ENCODE measurements at regions not wholly inside any gene's neighbourhood (a gene's known extent, or its start where the extent isn't known, plus 50 kb on each side); places are given as distances from the start of the nearest gene placed in this dataset.

DNA sequence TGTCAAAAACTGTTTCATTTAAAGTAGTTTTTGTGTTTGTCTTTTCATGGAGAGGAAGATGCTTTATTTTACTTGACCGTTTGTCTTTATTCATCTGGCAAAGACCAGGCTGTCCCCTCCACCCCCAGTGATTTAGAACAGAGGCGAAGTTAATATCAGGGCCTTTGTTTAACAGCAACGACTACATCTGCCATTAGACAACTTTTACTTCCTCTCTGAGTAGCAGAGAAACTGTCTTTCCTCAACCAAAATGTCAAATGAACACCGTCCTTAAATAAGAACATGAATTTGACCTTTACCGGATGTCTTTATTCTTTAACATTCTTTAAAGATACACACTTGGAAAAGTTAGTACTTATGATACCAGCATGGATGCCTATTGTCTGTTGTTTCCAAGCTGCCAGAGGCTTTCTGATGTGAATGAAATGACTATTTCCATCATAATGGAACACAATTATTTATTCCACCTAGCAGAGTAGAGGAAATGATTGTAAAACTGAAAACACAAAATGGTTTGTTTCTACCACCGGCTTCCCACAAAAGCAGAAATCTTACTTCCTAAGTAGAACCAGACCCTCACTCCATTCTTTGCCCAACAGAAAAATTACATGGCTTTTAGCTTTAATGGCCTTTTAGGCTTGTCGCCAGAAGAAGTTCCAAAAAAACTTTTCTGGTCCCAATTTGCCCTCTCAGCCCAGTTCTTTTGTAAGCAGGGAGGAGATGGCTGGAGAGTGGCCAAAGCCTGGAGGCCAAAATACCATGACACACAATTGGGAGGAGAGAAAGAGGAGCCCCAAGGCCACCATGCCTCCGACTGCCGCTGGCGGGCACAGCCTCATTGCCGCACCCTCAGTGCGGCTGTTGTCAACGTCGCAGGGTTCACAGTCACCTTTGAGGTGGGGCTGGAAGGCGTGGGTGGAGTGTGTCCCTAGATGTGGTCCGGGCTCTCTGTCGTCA is 168.5 kb downstream of the TEX36 start:
- TF ChIP-seq, protein P1, sequence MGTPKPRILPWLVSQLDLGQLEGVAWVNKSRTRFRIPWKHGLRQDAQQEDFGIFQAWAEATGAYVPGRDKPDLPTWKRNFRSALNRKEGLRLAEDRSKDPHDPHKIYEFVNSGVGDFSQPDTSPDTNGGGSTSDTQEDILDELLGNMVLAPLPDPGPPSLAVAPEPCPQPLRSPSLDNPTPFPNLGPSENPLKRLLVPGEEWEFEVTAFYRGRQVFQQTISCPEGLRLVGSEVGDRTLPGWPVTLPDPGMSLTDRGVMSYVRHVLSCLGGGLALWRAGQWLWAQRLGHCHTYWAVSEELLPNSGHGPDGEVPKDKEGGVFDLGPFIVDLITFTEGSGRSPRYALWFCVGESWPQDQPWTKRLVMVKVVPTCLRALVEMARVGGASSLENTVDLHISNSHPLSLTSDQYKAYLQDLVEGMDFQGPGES (IDR thresholded peaks at IDR 0.05; ENCODE audit: low read depth, low read length) = no peak
- TF ChIP-seq, protein P2, sequence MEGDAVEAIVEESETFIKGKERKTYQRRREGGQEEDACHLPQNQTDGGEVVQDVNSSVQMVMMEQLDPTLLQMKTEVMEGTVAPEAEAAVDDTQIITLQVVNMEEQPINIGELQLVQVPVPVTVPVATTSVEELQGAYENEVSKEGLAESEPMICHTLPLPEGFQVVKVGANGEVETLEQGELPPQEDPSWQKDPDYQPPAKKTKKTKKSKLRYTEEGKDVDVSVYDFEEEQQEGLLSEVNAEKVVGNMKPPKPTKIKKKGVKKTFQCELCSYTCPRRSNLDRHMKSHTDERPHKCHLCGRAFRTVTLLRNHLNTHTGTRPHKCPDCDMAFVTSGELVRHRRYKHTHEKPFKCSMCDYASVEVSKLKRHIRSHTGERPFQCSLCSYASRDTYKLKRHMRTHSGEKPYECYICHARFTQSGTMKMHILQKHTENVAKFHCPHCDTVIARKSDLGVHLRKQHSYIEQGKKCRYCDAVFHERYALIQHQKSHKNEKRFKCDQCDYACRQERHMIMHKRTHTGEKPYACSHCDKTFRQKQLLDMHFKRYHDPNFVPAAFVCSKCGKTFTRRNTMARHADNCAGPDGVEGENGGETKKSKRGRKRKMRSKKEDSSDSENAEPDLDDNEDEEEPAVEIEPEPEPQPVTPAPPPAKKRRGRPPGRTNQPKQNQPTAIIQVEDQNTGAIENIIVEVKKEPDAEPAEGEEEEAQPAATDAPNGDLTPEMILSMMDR (IDR thresholded peaks at IDR 0.05) = no peak
- TF ChIP-seq CHD2 (IDR thresholded peaks at IDR 0.05; ENCODE audit: low read length, partially characterized antibody) = peak; percentile 42
- TF ChIP-seq, protein P3, sequence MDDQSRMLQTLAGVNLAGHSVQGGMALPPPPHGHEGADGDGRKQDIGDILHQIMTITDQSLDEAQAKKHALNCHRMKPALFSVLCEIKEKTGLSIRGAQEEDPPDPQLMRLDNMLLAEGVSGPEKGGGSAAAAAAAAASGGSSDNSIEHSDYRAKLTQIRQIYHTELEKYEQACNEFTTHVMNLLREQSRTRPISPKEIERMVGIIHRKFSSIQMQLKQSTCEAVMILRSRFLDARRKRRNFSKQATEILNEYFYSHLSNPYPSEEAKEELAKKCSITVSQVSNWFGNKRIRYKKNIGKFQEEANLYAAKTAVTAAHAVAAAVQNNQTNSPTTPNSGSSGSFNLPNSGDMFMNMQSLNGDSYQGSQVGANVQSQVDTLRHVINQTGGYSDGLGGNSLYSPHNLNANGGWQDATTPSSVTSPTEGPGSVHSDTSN (IDR thresholded peaks at IDR 0.05) = no peak
- peak; percentile 79 for TF ChIP-seq RCOR1 (IDR thresholded peaks at IDR 0.05; ENCODE audit: low read length)
- TF ChIP-seq SIN3A (IDR thresholded peaks at IDR 0.05; ENCODE audit: borderline replicate concordance, low read depth, low read length) = no peak
- TF ChIP-seq POLR2AphosphoS5 (IDR thresholded peaks at IDR 0.05; ENCODE audit: low read depth, low read length) = no peak
- TF ChIP-seq TEAD4 (IDR thresholded peaks at IDR 0.05; ENCODE audit: borderline replicate concordance, insufficient read depth) = no peak
- TF ChIP-seq YY1 (IDR thresholded peaks at IDR 0.05; ENCODE audit: low read depth) = no peak
- TF ChIP-seq GATA2 (CRISPR knock-in tag; IDR thresholded peaks at IDR 0.05) = no peak
- TF ChIP-seq TCF12 (IDR thresholded peaks at IDR 0.05) = no peak
- peak in 1 of 2 experiments; percentile 63; a peak in 1 of 4 replicates for TF ChIP-seq EP300 (IDR thresholded peaks at IDR 0.05; ENCODE audit: borderline replicate concordance in 1 of 2, low read depth in 1 of 2, low read length in 1 of 2)
- Histone ChIP-seq H3K9ac (no peak overlapping the region), H3K27ac (ENCODE audit: low read depth in 2 of 2, low read length in 1 of 2) (peak overlapping the region in 1 of 2 experiments; percentile 96; a peak in 2 of 4 replicates), H3K79me2 (ENCODE audit: insufficient read depth) (no peaks in the 10 kb centered on the region), H3K4me1 (ENCODE audit: control insufficient read depth in 1 of 2, insufficient read depth in 2 of 2, low read depth in 1 of 2, low read length in 1 of 2) (peaks cover 0 to 46% of the 10 kb centered on the region in 2 experiments; a peak in 2 of 4 replicates), H4K20me1 (ENCODE audit: insufficient read depth) (no peaks in the 10 kb centered on the region), H3K9me2 (no peaks in the 10 kb centered on the region), H3K9me3 (no peaks in the 10 kb centered on the region), H3K4me2 (no peak overlapping the region), H3F3A (replicated peaks; ENCODE audit: insufficient read depth) (no peaks in the 10 kb centered on the region), H2AFZ (ENCODE audit: low read depth) (no peak overlapping the region), H3K27me3 (ENCODE audit: insufficient read depth) (no peaks in the 10 kb centered on the region), H3K4me3 (ENCODE audit: low read depth in 2 of 2, low read length in 1 of 2) (no peak overlapping the region), H3K36me3 (replicated peaks in 1 of 2; ENCODE audit: control insufficient read depth in 1 of 2, insufficient read depth in 2 of 2, low read length in 1 of 2) (no peaks in the 10 kb centered on the region)
- POLR2A ChIA-PET = interaction anchor here (0.6 kb wide), 1 partner anchor 10 kb away, joined by 3 read pairs; no protein-coding TSS in a partner anchor
- WGBS (ENCODE audit: low lambda C conversion rate) = 21% methylated on average over 13 of the region's 17 CpGs
- peak; percentile 60 for DNase-seq
- CTCF ChIA-PET = no interaction called here

All from SK-N-SH (cell line).